Stimulated activated CD8-positive, alpha-beta memory T cell treated with anti-CD3 and anti-CD28 coated beads, Interleukin-2, amount 100 ng/mL, for 48 hours (primary cell): ENCODE measurements at regions not wholly inside any gene's neighbourhood (a gene's known extent, or its start where the extent isn't known, plus 50 kb on each side); places are given as distances from the start of the nearest gene placed in this dataset.
"Not testable (repeated sequence)": the region's sequence is repeated elsewhere in the genome, so short reads cannot be mapped to it uniquely, and the experiment has no call there.

Source experiments
- DNase-seq, 2 donors: peaks; one replicate each; pipeline ENCODE4 v3.0.0-alpha.2; 2020; ENCODE audit warnings: low read depth in 2 of 2

DNA sequence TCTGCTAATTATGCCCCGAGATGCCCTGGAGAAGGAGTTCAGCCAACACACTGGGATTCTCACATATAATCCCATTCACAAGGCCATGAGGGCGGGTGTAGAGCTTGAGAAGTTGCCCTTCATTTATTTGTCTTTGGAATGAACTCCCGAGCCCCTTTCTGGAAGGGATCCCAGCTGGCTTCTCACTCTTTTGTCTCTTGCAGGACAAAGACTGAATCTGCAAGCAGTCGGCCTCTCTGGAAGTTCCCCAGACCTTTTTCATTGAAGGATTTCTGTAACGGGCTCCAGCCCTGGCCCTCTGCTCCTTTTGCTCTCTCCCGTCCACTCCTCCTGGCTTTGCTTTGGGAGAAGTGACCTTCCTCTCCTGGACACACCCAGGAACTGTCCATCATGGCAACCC is 163.3 kb upstream of the SFSWAP start:
- no peak for DNase-seq

DNA sequence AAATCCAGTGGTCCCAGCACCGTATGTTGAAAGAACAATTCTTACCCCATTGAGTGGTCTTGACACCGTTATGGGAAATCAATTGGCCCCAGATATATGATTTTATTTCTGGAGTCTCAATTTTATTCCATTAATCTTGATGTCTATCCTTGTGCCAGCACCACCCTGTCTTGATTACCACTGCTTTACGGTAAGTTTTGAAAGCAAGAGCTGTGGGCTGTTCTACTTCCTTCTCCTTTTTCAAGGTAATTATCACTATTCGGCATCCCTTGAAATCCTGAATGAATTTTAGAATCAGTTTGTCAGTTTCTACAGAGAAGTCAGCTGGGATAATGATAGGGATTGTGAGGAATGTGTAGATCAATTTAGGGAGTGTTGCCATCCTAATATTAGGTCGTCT is 160.8 kb upstream of the SFSWAP start:
- no peak for DNase-seq

DNA sequence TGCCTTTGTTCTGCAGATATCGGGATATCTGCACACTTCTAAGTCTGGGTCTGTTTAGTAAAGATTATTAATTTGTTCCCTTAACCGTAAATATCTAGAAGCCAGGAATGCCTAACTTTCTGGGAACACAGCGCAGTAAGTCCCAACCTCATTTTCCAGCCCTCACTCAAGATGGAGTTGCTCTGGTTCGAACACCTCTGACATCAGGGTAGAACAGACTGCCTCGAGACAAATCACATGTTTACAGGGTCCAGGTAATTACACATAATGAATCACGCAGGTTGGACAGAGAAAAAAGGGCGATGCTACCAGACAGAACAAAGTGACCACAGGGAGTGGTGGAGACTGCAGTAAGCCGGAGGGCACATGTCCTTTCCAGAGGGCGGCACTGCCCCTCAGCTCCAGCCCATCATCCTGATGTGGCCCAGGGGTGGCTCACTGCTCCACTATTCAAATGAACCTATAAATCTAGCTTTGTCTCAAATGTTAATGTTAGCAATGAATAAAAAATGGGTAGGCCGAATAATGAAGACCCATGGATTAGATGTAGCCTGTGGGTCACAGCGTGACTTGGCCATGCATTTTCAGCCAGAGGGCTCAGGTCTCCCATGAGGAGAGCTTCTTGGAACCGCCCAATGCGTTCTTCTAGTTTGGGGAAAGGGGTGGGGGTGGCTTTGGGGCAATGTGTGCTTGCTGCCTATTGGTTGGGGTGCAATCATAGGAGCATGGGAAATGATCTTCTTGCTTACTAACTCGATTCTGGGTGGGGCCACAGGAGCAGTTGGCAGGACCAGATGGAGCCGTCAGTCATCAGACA is 159.0 kb upstream of the SFSWAP start:
- no peak for DNase-seq

DNA sequence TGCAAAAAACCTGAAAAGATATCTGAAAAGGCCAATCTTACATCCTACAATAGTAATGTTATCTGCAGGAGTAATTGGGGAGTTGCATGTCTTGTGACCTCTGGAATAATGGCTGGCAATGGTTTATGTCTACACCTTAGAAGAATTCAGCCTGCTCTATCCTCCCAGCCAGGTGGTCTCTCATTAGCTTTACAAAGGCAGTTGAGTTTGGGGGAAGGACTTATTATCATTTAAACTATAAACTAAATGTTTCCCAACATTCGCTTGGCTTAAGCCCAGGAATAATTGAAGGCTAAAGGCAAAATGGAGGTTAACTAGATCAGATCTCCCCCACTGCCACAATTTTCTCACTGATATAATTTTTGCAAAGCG is 158.4 kb upstream of the SFSWAP start:
- no peak for DNase-seq

DNA sequence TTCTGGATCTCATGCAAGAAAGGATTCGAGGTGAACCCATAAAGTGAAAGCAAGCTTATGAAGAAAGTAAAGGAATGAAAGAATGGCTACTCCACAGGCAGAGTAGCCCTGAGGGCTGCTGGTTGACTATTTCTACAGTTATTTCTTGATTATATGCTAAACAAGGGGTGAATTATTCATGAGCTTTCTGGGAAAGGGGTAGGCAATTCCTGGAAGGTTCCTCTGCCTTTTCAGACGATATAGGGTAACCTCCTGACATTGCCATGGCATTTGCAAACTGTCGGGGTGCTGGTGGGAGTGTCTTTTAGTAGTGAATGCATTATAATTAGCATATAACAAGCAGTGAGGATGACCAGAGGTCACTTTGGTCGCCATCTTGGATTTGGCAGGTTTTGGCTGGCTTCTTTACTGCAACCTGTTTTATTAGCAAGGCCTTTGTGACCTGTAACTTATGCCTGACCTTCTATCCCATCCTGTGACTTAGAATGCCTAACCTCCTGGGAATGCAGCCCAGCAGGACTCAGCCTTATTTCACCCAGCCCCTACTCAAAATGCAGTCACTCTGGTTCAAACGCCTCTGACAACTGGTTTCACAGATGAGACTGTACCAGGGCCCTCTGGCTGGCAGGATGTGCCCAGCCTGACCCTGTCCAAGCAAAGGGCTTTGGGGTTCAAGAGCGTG is 157.7 kb upstream of the SFSWAP start:
- no peak for DNase-seq

DNA sequence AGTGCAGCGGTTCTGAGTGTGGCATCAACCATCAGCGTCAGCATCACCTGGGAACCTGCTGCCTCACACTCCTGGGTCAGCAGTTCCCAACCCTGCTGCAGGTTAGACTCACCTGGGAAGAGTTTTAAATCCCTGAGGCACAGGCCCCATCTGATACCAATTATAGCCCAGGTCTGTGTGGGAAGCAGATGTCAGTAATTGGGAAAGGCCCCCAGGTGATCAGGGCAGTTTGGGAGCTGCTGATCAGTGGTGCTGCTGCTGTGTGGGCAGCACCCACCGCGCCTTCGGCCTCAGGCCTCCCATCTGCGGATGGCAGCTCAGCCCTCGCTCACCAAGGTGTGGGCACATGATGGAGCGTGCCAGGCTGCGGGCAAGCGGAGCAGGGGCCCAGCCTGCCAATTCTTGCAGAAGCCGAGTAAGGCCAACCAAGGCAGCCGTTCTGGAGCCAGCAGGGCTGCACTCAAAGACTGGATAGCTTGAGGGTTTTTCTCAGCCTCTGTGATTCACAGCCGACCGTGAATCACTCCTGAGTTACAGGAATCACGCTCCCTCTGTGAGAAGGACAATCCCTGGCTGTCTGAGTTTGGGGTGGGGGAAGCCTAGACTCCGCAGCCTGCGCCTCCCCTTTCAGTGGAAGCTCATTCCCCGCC is 155.6 kb upstream of the SFSWAP start:
- no peak for DNase-seq

DNA sequence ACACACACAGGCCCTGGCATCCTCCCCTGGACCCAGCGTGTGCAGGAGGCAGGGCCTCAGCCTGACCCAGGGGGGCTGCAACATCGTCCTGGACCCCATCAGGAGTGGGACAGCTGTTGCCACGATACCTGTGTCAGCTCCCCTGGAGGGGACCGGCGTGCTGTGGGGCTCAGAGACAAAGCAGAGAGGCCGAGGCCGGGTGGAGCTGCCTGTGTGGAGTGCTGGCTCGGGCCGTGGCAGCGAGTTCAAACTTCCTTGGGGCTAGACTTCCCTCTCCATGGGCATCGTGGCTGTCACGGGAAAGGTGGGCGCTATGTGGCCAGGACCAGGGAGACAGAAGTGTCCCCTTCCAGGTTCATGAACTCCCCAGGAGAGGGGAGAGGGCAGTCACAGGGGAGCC is 155.0 kb upstream of the SFSWAP start:
- no peak for DNase-seq

DNA sequence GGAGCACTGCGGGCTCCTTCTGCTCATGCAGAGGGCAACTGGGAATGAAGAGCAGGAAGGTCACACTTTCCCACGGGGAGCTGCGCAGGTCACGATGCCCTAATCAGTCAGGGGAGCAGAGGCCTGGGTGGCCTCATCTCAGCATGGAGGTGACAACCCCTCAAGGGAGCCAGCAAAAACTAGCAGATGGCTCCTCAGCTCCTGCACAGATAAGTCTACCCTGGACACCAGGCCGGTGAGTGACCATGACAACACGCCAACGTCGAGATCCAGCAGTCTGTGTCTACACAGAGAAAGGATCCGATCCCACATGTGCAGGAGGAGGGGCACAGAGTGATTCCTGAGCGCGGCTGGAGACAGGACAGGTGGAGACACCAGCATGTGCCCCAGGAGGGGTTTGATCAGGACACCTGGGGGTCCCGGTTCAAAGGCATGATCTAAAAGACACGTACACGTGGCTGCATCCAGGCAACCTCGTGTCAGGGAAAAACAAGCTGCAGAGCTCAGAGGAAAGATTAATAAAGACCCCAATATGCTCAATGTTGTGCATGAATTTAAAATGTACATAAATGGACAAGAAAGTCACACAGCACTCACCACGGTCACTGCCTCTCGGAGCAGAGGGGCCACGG is 153.7 kb upstream of the SFSWAP start:
- DNase-seq, result no peak

DNA sequence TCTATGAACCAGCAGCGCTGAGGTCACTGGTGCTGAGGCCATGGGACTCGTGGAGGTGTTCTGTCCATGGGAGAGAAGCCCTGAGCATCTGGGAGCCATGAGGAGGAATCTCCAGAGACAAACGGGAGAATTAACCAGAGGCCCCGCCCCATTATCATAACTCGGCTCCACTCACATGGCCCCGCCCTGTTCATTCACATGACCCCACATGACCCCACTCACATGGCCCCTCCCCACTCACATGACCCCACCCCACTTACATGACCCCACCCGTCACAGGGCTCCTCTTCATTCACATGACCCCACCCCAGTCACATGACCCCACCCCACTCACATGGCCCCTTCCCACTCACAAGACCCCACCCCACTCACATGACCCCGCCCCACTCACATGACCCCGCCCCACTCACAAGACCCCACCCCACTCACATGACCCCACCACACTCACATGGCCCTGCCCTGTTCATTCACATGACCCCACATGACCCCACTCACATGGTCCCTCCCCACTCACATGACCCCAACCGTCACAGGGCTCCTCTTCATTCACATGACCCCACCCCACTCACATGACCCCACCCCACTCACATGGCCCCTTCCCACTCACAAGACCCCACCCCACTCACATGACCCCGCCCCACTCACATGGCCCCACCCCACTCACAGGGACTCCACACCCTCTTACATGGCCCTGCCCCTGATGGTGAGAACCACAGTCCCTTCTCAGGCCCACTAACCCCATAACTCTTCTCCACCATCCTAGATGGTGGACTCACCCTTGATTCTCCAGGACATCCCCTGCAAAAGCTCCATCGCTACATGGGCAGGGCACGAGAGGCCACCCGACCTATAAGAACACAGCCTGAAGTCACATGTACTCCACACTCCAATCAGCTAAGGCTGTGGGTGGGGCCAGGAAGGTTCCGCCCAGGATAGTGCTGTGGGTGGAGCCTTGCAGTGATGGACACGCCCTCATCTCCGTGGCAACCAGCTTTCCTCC is 151.1 kb upstream of the SFSWAP start:
- no peak for DNase-seq

DNA sequence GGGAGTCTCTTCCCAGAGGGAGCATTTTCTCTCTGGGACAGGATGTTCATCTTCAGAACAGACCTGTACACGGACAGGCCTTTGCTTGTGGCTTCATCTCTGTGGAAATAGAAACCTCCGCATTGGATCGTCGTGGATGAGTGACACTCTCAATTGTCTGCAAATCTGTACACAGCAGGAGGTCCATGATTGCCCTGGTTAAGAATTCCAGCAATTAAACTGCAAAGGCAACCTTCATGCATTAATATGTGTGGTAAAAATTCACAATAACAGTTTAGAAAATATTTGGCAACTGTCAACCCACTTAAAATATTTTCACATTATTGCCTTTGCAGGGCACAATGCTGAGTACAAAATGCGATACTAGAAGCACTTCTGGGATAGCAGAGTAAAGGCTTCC is 149.8 kb upstream of the SFSWAP start:
- no peak for DNase-seq

DNA sequence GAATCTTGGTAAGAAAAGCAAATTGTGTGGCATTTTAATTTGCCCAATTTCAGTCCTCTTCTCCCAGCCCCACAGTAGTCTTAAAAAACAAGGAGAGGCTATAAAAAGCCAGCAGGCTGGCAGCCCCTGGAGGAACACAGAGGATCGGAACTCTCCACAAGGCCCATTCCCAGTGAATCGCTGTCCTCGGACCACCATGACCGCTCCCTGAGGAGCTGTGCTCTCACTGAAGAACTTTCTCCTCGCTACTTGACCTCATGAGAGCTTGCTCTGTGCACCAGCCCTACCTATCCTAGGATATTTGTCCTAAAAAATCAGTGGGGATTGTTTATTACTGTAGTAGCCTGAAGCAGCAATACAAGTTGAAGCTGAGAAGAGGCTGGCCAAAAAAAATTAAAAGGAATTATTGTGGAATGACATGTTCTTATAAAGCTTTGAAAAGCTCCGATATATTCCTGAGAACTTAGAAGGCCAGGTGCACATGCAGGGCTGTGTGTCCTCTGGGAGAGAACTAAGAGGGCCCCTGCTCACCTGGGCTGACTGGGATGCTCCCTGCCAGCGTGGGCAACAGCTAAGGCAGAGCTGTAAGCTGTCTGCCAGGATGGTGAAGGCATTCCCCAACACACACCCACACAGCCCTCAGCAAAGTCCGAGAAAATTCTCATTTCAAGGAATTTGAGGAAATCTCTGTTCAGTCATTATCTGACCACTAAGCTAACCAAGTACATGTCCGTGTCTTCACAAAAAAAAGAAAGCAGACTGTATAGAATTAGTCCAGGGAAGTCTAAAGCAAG is 148.8 kb upstream of the SFSWAP start:
- no peak for DNase-seq

DNA sequence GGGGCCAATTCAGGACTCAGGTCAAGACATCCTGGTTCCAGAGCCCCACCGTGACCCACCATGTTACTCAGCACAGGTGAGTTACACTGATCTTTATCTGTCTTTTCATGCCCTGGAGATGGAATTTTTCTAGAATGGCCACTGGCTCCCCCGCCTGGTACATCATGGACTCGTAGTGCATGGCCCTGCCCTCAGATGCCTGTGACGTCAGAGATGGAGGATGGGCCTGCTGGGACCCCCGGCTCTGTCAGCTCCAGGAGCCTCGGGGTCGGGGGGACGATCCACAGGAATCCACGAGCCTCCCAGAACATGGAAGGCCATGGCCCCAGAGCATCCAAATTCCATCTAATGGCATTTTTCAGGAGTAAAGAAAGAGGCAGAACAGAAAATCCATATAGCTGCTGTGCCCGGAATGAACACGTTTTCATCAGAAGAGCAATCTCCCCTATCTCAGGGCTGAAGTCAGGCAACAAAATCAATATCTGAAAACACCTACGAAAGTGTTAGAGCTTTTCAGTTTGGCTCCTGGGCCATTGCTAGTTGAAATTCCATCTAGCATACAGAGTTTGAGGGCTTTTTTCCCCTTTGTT is 146.7 kb upstream of the SFSWAP start:
- not testable (repeated sequence) for DNase-seq

DNA sequence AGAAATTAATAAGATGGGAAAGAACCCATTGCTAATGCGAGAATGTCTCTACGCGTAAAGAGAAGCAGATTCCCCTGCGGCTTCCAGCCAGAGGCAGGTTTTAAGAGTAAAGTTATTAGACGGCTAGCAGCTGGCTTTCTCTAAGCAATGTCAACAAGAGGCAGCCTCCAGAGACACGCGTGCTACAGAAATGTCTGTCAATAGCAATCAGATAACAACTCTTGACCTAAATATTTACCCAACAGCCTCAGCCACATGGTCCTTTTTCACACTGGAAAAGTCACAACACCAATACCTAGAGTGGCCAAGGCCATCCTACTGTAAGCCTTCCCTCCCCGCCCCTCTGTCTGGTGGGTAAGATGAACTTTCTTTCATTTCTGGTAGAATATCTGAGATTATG is 146.0 kb upstream of the SFSWAP start:
- no peak for DNase-seq

DNA sequence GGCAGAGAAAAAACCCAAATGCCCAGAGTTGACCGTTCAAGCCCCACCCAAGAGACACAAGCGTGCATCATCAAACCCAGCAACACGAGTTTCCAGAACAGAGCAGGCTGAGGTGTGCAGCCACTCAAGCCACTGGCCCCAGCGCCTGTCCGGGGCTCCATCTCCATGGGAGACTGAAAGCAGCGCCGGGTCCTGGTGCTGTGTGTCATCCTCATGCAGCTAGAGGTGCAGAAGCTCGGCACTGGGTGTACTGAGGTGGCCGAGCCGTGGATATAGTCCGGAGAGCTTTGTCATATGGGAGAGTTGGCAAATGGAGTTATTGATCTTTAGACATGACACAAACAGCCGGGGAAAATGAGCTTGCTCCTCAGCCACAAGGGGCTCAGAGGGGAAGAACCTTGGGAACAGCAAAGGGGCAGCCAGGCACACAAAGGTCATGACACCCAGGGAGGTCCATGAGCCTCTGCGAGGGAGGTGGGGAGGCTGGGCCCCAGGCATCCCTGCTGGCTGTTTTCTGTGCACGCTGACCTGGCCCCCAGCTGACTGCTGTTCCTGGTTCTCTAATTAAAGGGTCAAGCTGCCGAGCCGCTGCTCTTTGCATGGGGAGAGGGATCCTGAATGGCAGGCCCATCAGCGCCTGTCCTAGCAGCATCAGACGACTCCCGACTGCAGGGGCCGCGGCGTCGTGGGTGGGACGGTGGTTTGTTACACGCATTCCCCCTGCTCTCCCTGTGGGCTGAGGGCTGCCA is 145.4 kb upstream of the SFSWAP start:
- DNase-seq, result no peak

DNA sequence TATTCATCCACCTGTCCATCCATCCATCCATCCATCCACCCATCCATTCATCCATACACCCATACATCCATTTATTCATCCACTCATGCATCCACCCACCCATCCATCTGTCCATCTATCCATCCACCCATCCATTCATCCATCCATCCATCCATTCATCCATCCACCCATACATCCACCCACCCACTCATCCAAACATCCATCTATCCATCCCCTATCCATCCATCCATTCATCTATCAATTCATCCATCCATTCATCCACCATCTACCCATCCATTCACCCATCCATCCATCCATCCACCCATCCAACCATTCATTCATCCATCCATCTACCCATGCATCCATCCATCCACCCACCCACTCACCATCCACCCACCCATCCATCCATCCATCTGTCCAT is 142.6 kb upstream of the SFSWAP start:
- DNase-seq, result no peak

DNA sequence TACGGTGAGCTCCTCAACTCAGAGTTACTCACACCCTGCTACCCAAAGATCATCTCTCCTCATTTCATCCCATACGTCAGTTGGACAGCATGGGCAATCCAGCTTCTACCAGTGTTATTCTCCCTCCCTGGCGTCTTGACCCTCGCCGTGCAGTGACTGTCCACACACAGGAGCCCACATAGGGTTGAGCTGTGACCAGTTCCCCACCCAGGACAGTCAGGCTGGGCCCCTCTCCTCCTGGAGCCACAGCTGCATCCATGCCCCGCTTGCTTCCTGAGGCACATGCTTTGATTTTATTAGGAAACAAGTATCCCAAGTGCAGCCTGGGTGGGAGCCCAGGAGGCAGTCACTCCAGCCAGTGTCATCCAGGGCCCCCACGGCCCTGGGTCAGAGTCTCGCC is 140.3 kb upstream of the SFSWAP start:
- DNase-seq, result no peak

DNA sequence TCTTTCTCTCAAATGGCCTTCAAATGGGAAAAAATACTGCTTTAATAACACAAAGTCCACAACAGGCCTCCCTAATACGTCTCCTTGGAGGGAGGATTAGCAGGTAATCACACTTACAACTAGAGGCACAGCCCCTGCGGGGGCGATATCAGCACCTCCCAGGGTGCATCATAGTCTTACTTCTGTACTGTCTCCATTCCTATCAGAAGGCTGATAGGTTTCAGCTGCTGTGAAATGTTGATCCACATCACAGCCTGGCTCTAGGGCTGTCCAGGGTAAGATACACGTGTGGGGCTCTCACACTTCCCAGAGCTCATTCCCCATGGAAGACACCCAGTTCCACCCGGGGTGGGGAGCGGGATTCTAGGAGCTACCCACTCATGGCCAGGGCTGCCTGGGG is 139.1 kb upstream of the SFSWAP start:
- DNase-seq, result no peak

DNA sequence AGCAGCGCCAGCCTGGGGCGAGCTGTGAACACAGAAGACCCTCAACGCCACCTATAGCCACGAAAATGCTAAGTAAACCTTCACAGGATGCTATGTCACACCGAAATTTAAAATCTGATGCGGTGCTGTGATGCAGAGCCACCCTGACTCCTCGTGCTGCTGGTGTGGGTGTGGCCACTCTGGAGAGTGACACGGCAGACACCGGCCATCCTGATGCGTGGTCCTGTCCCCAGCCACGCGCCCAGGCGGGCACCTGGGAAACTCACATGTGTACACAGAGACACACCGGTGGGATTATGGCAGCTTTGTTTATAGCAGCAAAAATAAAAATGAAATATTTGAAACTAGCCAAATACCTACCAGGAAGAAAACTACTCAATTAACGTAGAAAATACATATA is 138.3 kb upstream of the SFSWAP start:
- DNase-seq, result no peak

DNA sequence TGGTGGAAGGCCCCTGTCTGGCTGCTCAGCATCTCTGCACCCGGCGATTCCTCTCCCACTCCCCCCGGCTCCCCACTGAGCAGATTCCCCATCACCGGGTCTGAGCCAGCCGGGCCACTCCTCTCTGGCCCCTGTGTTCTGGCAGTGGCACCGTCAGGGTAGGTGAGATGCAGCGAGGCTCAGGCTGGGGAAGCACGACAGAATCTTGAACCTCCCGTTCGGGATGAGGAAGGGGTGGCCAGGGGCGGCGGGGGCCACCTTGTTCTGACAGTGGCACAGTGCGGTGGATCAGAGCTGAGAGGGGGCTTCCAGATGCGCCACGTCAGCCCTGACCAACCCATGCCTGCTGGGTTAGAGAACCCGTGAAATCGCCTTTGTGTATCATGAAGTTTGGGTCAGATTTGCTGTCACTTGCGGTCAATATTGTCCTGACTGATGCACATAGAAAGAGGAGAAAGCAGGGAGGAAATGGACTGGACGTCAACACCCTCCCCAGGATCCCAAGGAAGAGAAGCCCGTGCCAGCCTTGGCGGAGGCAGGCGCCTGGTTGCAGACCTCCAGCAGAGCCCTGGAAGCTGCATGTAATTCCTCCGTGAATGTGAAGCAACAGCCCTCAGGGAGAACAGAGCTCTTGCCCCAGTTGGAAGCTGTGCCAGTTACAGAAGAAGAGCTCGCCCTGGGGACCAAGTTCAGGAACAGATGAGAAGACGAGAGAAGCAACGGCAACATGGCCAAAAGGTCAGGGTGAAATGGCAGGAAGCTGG is 137.1 kb upstream of the SFSWAP start:
- no peak for DNase-seq
